K562 (cell line): ENCODE measurements at regions not wholly inside any gene's neighbourhood (a gene's known extent, or its start where the extent isn't known, plus 50 kb on each side); places are given as distances from the start of the nearest gene placed in this dataset.

ENCODE experiments used
- ATAC-seq: fragments of 200-7000 bp; cut with Tn5 transposase; 3 replicates; pipeline ENCODE4 v1.9.1; 2020; ENCODE audit warnings: moderate library complexity
- BruUV-seq: library from RNA; stranded (reverse); fragments of 400-500 nt; replicated peaks from 2 replicates; lab custom pipeline; 2021; lab: Mats Ljungman, UMichigan
- CTCF ChIA-PET: fragments of 300-600 bp; formaldehyde crosslinking; extraction: SDS; loops from one replicate; lab custom pipeline; 2021; ENCODE audit warnings: low intra/inter-chr PET ratio; lab: Yijun Ruan, JAX
- POLR2A ChIA-PET: fragments of 300-600, 350-650 bp; sonication (Branson Sonifier 250); formaldehyde crosslinking; extraction: SDS; loops from one replicate; lab custom pipeline; 2021; ENCODE audit warnings: antibody characterized with exemption, inconsistent platforms; lab: Yijun Ruan, JAX
- DNase-seq, 4 experiments: peaks; one replicate each; pipeline versions ENCODE4 v3.0.0 to v3.0.0-alpha.2; 2011 to 2018; ENCODE audit warnings: low spot score in 3 of 4, mixed read lengths in 3 of 4; ENCODE audit errors: extremely low read depth in 1 of 4
- FAIRE-seq: peaks from 2 replicates; lab custom pipeline; 2011; peaks lifted over from hg19 to GRCh38; lab: Jason Lieb, UNC
- H2AFZ ChIP-seq: 2 replicates; pipeline ENCODE4 v1.6.0; 2011; ENCODE audit warnings: low read depth, low read length, control low read depth, inconsistent platforms
- H3K27ac ChIP-seq: fragments of 200-600 bp; 3 replicates; pipeline ENCODE4 v1.8.0; 2011; ENCODE audit warnings: low read depth, mild to moderate bottlenecking, control low read depth, inconsistent platforms, low read length, moderate library complexity, mixed read lengths; ENCODE audit errors: extremely low read depth
- H3K27me3 ChIP-seq, 2 experiments: fragments of 300-600 bp in 1 of 2; 2 replicates in 1 of 2; 3 replicates in 1 of 2; pipeline versions ENCODE4 v1.6.0 to v1.8.0; 2011; ENCODE audit warnings: inconsistent platforms in 2 of 2, low read length in 2 of 2, mild to moderate bottlenecking in 1 of 2, mixed read lengths in 1 of 2, moderate library complexity in 1 of 2; ENCODE audit not compliant: control insufficient read depth in 2 of 2, insufficient read depth in 2 of 2
- H3K36me3 ChIP-seq: fragments of 300-600 bp; 3 replicates; pipeline ENCODE4 v1.8.0; 2011; ENCODE audit warnings: mild to moderate bottlenecking, low read length, inconsistent platforms; ENCODE audit not compliant: control insufficient read depth, insufficient read depth
- H3K4me1 ChIP-seq, 2 experiments: fragments of 200-600 bp in 1 of 2; replicated peaks in 1 of 2; 2 replicates in 1 of 2; 3 replicates in 1 of 2; pipeline versions ENCODE4 v1.5.1 to v1.8.0; 2011; ENCODE audit warnings: inconsistent platforms in 2 of 2, low read length in 2 of 2, mild to moderate bottlenecking in 1 of 2, mixed read lengths in 1 of 2, moderate library complexity in 1 of 2; ENCODE audit not compliant: control insufficient read depth in 2 of 2, insufficient read depth in 2 of 2
- H3K4me2 ChIP-seq: 2 replicates; pipeline ENCODE4 v1.6.1; 2011; ENCODE audit warnings: low read length, control low read depth, inconsistent platforms, mixed read lengths; ENCODE audit not compliant: insufficient read depth
- H3K4me3 ChIP-seq: fragments of 200-600 bp; sonication (generic), shearing (Covaris generic); 2 replicates; pipeline ENCODE4 v1.5.1; 2016; ENCODE audit warnings: control low read depth, inconsistent platforms
- H3K79me2 ChIP-seq: fragments of 200-600 bp; 3 replicates; pipeline ENCODE4 v1.8.0; 2011; ENCODE audit warnings: low read length, inconsistent platforms; ENCODE audit not compliant: control insufficient read depth, insufficient read depth
- H3K9ac ChIP-seq, 2 experiments: 2 replicates each; pipeline versions ENCODE4 v1.6.0 to v1.6.1; 2011; ENCODE audit warnings: low read depth in 2 of 2, low read length in 2 of 2, control low read depth in 1 of 2, inconsistent platforms in 1 of 2, mild to moderate bottlenecking in 1 of 2, mixed read lengths in 1 of 2; ENCODE audit not compliant: insufficient read depth in 1 of 2
- H3K9me1 ChIP-seq: one replicate; pipeline ENCODE4 v1.6.0; 2011; ENCODE audit warnings: inconsistent platforms, mild to moderate bottlenecking, low read length, moderate library complexity; ENCODE audit not compliant: control insufficient read depth, insufficient read depth
- H3K9me3 ChIP-seq: replicated peaks from 2 replicates; pipeline ENCODE4 v1.5.1; 2011; ENCODE audit warnings: low read depth, low read length, inconsistent platforms; ENCODE audit not compliant: control insufficient read depth, insufficient read depth
- H4K20me1 ChIP-seq: replicated peaks from 2 replicates; pipeline ENCODE4 v1.6.1; 2011; ENCODE audit warnings: low read length, inconsistent platforms, mixed read lengths; ENCODE audit not compliant: control insufficient read depth, insufficient read depth
- CHD4 ChIP-seq: fragments of 200-600 bp; sonication (generic); IDR thresholded peaks from 3 replicates; pipeline ENCODE4 v1.6.1; 2012; ENCODE audit warnings: low read depth, mild to moderate bottlenecking, mixed read lengths, low read length, inconsistent platforms; ENCODE audit not compliant: insufficient read depth, insufficient replicate concordance, poor library complexity, severe bottlenecking
- DIDO1 ChIP-seq: fragments of 450-650 bp; IDR thresholded peaks from 2 replicates; pipeline ENCODE4 v1.6.1; 2016; ENCODE audit warnings: low read depth, missing biosample characterization, missing genetic modification characterization
- EP400 ChIP-seq: fragments of 450-650 bp; IDR thresholded peaks from 2 replicates; pipeline ENCODE4 v1.6.1; 2017; ENCODE audit warnings: antibody characterized with exemption, mild to moderate bottlenecking, moderate library complexity
- FOSL1 ChIP-seq: fragments of 200-800 bp; sonication (Bioruptor generic); conservative IDR thresholded peaks from 2 replicates; pipeline ENCODE4 v1.6.1; 2016; ENCODE audit warnings: missing genetic modification characterization, missing compliant biosample characterization
- MEF2A ChIP-seq: IDR thresholded peaks from 2 replicates; pipeline ENCODE4 v1.6.1; 2011; ENCODE audit warnings: low read depth, mild to moderate bottlenecking, low read length, moderate library complexity; ENCODE audit not compliant: control insufficient read depth
- NFRKB ChIP-seq: fragments of 450-650 bp; IDR thresholded peaks from 2 replicates; pipeline ENCODE4 v1.6.1; 2016; ENCODE audit warnings: low read depth
- NR2C2 ChIP-seq, 2 experiments: fragments of 200-800 bp in 1 of 2; sonication (Bioruptor generic) in 1 of 2; sonication (generic) in 1 of 2; formaldehyde crosslinking in 1 of 2; IDR thresholded peaks; 2 replicates each; pipeline versions ENCODE4 v1.6.1 to v1.8.0; 2016 to 2022; ENCODE audit warnings: mild to moderate bottlenecking in 1 of 2, missing compliant biosample characterization in 1 of 2, missing genetic modification characterization in 1 of 2, missing genetic modification reagents in 1 of 2
- PCBP1 ChIP-seq: fragments of 200-400 bp; formaldehyde crosslinking; IDR thresholded peaks from 2 replicates; pipeline ENCODE4 v1.6.1; 2018; ENCODE audit warnings: mild to moderate bottlenecking, low read depth, low read length; ENCODE audit not compliant: poor library complexity, severe bottlenecking
- RBM34 ChIP-seq: fragments of 200-400 bp; formaldehyde crosslinking; IDR thresholded peaks from 2 replicates; pipeline ENCODE4 v1.6.1; 2018; ENCODE audit warnings: low read length, borderline replicate concordance; ENCODE audit not compliant: insufficient read depth
- ZFPM2 ChIP-seq: fragments of 250-450 bp; sonication (Bioruptor Pico); IDR thresholded peaks from 2 replicates; pipeline ENCODE4 v1.5.1; 2022; ENCODE audit warnings: mild to moderate bottlenecking
- ZNF75A ChIP-seq: fragments of 450-650 bp; formaldehyde crosslinking; IDR thresholded peaks from 2 replicates; pipeline ENCODE4 v1.4.0; 2020; ENCODE audit warnings: mild to moderate bottlenecking
- ZNF77 ChIP-seq: fragments of 250-450 bp; sonication (Bioruptor Pico); IDR thresholded peaks from 2 replicates; pipeline ENCODE4 v1.5.0; 2020
- WGBS: fragments of 100-300 bp; shearing (Covaris generic); methylation state at CpG from one replicate; pipeline ENCODE4 v1.1.6; 2016; ENCODE audit warnings: low coverage, mixed read lengths; ENCODE audit not compliant: insufficient coverage; ENCODE audit errors: missing lambda C conversion rate; 5-methylcytosine and 5-hydroxymethylcytosine counted together
- in situ Hi-C: fragments of 300-500 bp; cut with MboI; formaldehyde crosslinking; loops from 4 replicates; pipeline ENCODE4 v1.15.0; 2018; ENCODE audit warnings: inconsistent platforms, mixed read lengths
- intact Hi-C: fragments of 100-400 bp; cut with micrococcal nuclease; formaldehyde crosslinking; loops from 2 replicates; pipeline ENCODE4 v1.14.2; 2022
- TF ChIP-seq, protein P1 (sequence below): sonication (generic); formaldehyde crosslinking; IDR thresholded peaks from 2 replicates; pipeline ENCODE4 v1.5.0; 2020; ENCODE audit warnings: missing genetic modification reagents
- TF ChIP-seq, protein P2 (sequence below): fragments of 250-450 bp; sonication (Bioruptor Pico); IDR thresholded peaks from 2 replicates; pipeline ENCODE4 v1.4.0; 2020
- TF ChIP-seq, protein P3 (sequence below): fragments of 450-650 bp; formaldehyde crosslinking; IDR thresholded peaks from 2 replicates; pipeline ENCODE4 v1.4.0; 2020; ENCODE audit warnings: mild to moderate bottlenecking
- TF ChIP-seq, protein P4 (sequence below): sonication (generic); formaldehyde crosslinking; IDR thresholded peaks from 2 replicates; pipeline ENCODE4 v1.8.0; 2023; ENCODE audit warnings: mild to moderate bottlenecking, missing genetic modification reagents

DNA sequence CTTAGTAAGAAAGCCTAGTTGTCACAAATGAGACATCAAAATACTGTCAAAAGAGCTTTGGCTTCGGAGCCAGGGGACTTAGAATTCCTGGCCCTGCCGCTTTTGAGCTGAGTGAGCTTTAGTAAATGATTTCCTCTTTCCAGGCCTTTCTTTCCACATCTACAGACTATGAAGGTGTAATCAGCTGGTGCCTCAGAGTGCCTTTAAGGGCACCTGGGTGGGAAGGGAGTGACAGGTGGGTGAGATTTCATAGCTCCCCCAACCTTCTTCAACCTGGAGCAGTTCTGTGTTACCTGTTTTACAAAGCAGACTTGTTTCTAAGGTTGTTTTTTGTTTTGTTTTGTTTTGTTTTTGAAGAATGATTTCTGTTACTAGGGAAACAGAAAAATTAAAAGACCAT, 154.7 kb upstream of the BOD1L1 start:
- ATAC-seq, result no peak
- Histone ChIP-seq H3K4me2 (no peak overlapping the region), H3K4me3 (no peak overlapping the region), H3K79me2 (no peaks in the 10 kb centered on the region), H3K4me1 (no peaks in the 10 kb centered on the region), H3K36me3 (no peaks in the 10 kb centered on the region), H2AFZ (no peak overlapping the region), H4K20me1 (no peaks in the 10 kb centered on the region), H3K27me3 (no peaks in the 10 kb centered on the region), H3K9ac (no peak overlapping the region), H3K9me3 (no peaks in the 10 kb centered on the region), H3K27ac (no peak overlapping the region), H3K9me1 (no peaks in the 10 kb centered on the region)
- intact Hi-C loops (no loop called here), in situ Hi-C loops (no loop called here)
- ChIA-PET POLR2A (no interaction called here), CTCF (no interaction called here)
- WGBS, result 0% methylated on average over 2 of the region's 2 CpGs
- FAIRE-seq, result no peak
- BruUV-seq, result no TSS peak
- TF ChIP-seq, protein P1, sequence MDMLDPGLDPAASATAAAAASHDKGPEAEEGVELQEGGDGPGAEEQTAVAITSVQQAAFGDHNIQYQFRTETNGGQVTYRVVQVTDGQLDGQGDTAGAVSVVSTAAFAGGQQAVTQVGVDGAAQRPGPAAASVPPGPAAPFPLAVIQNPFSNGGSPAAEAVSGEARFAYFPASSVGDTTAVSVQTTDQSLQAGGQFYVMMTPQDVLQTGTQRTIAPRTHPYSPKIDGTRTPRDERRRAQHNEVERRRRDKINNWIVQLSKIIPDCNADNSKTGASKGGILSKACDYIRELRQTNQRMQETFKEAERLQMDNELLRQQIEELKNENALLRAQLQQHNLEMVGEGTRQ, result no peak
- no peak for TF ChIP-seq FOSL1 (tag)
- TF ChIP-seq ZNF77 (CRISPR knock-in tag), result no peak
- TF ChIP-seq ZNF75A (CRISPR knock-in tag), result no peak
- TF ChIP-seq NFRKB, result no peak
- TF ChIP-seq ZFPM2 (CRISPR knock-in tag), result no peak
- TF ChIP-seq, protein P2, sequence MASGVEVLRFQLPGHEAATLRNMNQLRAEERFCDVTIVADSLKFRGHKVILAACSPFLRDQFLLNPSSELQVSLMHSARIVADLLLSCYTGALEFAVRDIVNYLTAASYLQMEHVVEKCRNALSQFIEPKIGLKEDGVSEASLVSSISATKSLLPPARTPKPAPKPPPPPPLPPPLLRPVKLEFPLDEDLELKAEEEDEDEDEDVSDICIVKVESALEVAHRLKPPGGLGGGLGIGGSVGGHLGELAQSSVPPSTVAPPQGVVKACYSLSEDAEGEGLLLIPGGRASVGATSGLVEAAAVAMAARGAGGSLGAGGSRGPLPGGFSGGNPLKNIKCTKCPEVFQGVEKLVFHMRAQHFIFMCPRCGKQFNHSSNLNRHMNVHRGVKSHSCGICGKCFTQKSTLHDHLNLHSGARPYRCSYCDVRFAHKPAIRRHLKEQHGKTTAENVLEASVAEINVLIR (CRISPR knock-in tag), result no peak
- no peak for TF ChIP-seq RBM34
- no peak for TF ChIP-seq NR2C2 (CRISPR knock-in tag; IDR thresholded peaks at IDR 0.05)
- TF ChIP-seq NR2C2 (tag; IDR thresholded peaks at IDR 0.05), result no peak
- TF ChIP-seq EP400, result no peak
- no peak for TF ChIP-seq CHD4
- no peak for TF ChIP-seq DIDO1 (tag)
- TF ChIP-seq PCBP1, result no peak
- TF ChIP-seq, protein P3, sequence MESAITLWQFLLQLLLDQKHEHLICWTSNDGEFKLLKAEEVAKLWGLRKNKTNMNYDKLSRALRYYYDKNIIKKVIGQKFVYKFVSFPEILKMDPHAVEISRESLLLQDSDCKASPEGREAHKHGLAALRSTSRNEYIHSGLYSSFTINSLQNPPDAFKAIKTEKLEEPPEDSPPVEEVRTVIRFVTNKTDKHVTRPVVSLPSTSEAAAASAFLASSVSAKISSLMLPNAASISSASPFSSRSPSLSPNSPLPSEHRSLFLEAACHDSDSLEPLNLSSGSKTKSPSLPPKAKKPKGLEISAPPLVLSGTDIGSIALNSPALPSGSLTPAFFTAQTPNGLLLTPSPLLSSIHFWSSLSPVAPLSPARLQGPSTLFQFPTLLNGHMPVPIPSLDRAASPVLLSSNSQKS (CRISPR knock-in tag), result no peak
- TF ChIP-seq, protein P4, sequence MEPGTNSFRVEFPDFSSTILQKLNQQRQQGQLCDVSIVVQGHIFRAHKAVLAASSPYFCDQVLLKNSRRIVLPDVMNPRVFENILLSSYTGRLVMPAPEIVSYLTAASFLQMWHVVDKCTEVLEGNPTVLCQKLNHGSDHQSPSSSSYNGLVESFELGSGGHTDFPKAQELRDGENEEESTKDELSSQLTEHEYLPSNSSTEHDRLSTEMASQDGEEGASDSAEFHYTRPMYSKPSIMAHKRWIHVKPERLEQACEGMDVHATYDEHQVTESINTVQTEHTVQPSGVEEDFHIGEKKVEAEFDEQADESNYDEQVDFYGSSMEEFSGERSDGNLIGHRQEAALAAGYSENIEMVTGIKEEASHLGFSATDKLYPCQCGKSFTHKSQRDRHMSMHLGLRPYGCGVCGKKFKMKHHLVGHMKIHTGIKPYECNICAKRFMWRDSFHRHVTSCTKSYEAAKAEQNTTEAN, result no peak
- TF ChIP-seq MEF2A, result no peak
- no peak for DNase-seq
